ENCODE measurements at regions not wholly inside any gene's neighbourhood (a gene's known extent, or its start where the extent isn't known, plus 50 kb on each side); places are given as distances from the start of the nearest gene placed in this dataset.
A peak's percentile ranks its signal among the peaks of the same experiment; 100 is the strongest.

DNA sequence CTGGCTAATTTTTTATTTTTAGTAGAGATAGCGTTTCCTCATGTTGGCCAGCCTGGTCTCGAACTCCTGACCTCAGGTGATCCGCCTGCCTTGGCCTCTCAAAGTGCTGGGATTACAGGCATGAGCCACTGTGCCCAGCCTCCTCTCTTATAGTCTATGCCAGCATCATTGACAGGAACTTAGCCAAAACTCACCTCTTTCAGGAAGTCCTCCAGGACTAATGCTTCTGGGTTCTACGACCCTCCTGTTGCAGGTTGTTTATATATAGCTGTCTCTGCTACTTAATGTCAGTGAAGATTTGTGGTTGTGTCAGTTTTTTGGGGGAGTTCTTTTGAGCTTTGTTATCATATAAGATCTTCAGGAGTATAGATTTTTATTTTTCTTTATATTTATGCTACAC lies 112.1 kb upstream of the CDC42EP3 start:
- H3K36me3 Mint-ChIP-seq (ENCODE audit: low read depth) = peaks cover 2% of the 10 kb centered on the region
- no peaks in the 10 kb centered on the region for H3K27me3 Mint-ChIP-seq
- H3K27ac Mint-ChIP-seq = no peak overlapping the region
- peaks cover 16% of the 10 kb centered on the region for H3K9me3 Mint-ChIP-seq
- H3K4me1 Mint-ChIP-seq (ENCODE audit: low read depth) = no peaks in the 10 kb centered on the region
- H3K4me3 Mint-ChIP-seq = no peak overlapping the region
- DNase-seq = no peak

DNA sequence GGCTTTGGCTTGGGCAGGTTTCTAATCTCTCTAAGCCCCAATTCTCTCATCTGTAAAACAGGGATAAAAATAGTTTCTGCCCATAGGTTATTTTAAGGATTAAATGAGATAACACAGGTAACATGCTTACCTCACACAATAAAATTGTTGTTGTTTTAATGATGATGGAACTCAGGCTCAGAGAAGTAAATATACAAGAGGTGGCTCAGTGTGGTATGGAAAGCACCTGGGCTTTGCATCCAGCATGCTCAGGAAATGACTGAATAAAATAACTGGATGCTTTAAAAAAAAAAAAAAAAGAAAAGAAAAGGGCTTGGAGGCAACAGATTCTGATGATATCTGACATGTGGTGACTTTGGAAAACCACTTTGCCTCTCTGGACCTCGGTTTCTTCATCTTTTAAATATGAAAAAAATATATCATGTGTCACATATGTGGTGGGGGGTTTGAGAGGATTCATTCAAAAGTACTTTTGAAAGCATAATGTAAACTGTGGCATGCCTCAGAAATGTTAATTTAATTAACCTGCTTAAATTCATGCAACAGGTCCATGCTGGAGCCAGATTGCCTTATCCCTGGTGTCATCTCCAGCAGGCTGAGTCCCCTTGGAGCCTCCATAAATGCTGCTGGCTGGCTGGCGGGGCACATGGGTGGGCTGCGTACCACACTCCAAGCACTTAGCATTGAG lies 112.8 kb upstream of the CDC42EP3 start:
- H3K27me3 Mint-ChIP-seq = no peaks in the 10 kb centered on the region
- peaks cover 7% of the 10 kb centered on the region for H3K36me3 Mint-ChIP-seq (ENCODE audit: low read depth)
- DNase-seq = no peak
- no peak overlapping the region for H3K4me3 Mint-ChIP-seq
- no peaks in the 10 kb centered on the region for H3K4me1 Mint-ChIP-seq (ENCODE audit: low read depth)
- no peak overlapping the region for H3K27ac Mint-ChIP-seq
- peaks cover 23% of the 10 kb centered on the region for H3K9me3 Mint-ChIP-seq

DNA sequence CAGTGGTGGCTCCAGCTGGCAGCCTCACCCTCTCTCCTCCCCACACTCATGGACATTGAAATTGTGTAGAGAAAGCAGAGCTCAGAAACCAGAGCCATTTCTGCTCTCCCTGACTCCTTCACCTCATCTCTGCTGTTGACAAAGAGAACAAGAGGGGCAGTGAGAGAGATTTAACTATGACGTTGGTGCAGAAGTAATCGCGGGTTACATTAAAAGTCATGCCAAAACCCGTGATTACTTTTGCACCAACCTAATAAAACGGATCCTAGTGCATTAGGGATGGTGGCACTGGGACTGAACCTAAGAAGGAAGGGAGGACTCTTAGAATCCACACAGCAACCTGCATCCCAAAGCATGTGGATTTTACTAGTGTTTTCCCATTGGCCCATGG lies 113.3 kb upstream of the CDC42EP3 start:
- no peak for DNase-seq
- no peak overlapping the region for H3K27ac Mint-ChIP-seq

DNA sequence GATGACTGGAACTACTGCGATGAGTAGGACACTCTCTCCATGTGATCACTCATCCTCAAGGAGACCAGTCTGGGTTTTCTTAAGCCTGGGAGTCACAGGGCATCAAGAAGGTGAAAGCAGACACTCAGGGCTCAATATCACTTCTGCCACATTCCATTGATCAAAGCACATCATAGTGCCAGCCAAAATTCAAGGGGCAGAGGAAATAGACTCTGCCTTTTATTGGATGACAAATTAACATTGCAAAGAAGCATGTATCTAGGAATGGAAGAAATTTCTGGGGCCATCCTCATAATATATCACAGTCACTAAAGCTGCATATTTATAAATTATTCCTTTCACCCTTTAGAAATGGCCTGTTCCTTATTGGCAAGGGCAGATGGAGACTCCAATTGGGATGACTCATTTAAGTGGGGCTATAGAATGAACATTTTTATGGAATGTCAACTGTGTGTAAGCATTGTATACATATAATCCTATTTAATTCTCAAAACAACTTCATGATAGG lies 114.8 kb upstream of the CDC42EP3 start:
- no peak overlapping the region for H3K4me3 Mint-ChIP-seq
- no peak for DNase-seq
- no peak overlapping the region for H3K27ac Mint-ChIP-seq
- peaks cover 7% of the 10 kb centered on the region for H3K36me3 Mint-ChIP-seq (ENCODE audit: low read depth)
- H3K9me3 Mint-ChIP-seq = peaks cover 25% of the 10 kb centered on the region
- H3K27me3 Mint-ChIP-seq = no peaks in the 10 kb centered on the region
- peaks cover under 1% of the 10 kb centered on the region for H3K4me1 Mint-ChIP-seq (ENCODE audit: low read depth)

More for the DNA sequence above, 113.3 kb upstream of the CDC42EP3 start:
- no peaks in the 10 kb centered on the region for H3K27me3 Mint-ChIP-seq
- no peaks in the 10 kb centered on the region for H3K4me1 Mint-ChIP-seq (ENCODE audit: low read depth)
- peaks cover 25% of the 10 kb centered on the region for H3K9me3 Mint-ChIP-seq
- H3K36me3 Mint-ChIP-seq (ENCODE audit: low read depth) = peaks cover 7% of the 10 kb centered on the region
- no peak overlapping the region for H3K4me3 Mint-ChIP-seq

DNA sequence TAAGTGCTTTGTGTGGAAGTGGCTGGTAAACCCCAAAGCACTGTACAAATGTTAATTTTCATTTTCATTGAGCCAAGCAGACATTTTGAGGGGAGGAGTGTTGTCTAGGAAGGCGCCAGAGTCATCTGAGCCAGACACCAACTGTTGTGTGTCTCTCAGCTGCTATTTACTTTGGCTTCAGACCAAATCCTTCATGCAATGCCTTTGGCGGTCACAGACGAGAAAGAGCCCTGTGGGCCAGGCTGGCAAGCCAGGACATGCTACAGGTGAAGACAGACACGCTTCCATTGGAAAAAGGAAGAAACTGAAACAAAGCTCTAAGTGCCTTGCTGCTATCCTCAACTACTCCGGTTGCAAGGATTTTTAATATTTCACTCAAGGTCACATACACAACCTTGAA lies 115.4 kb upstream of the CDC42EP3 start:
- DNase-seq = no peak
- no peak overlapping the region for H3K27ac Mint-ChIP-seq
- no peaks in the 10 kb centered on the region for H3K27me3 Mint-ChIP-seq
- peaks cover 7% of the 10 kb centered on the region for H3K36me3 Mint-ChIP-seq (ENCODE audit: low read depth)
- H3K9me3 Mint-ChIP-seq = peaks cover 25% of the 10 kb centered on the region
- peaks cover 6% of the 10 kb centered on the region for H3K4me1 Mint-ChIP-seq (ENCODE audit: low read depth)
- H3K4me3 Mint-ChIP-seq = no peak overlapping the region

DNA sequence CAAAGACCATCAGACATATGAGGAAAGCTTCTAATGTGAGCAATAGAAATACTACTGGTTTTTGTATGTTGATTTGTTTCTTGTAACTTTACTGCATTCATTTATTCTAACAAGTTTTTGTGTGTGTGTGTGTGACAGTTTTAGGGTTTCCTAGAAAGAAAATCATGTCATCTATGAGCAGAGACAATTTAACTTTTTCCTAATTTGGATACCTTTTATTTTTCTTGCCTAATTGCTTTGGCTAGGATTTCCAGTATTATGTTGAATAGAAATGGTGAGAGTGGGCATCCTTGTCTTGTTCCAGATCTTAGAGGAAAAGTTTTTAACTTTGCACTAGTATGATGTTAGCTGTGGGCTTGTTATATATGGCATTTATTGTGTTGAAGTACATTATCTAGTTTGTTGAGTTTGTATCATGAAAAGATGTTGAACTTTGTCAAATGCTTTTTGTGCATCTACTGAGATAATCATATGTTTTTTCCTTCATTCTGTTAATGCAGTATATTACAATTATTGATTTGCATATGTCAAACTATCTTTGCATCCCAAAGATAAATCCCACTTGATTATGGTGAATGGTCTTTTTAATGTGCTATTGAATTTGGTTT lies 117.3 kb upstream of the CDC42EP3 start:
- H3K9me3 Mint-ChIP-seq = peaks cover 25% of the 10 kb centered on the region
- peaks cover 7% of the 10 kb centered on the region for H3K36me3 Mint-ChIP-seq (ENCODE audit: low read depth)
- no peak for DNase-seq
- no peak overlapping the region for H3K4me3 Mint-ChIP-seq
- no peak overlapping the region for H3K27ac Mint-ChIP-seq
- peaks cover 7% of the 10 kb centered on the region for H3K4me1 Mint-ChIP-seq (ENCODE audit: low read depth)
- H3K27me3 Mint-ChIP-seq = no peaks in the 10 kb centered on the region

DNA sequence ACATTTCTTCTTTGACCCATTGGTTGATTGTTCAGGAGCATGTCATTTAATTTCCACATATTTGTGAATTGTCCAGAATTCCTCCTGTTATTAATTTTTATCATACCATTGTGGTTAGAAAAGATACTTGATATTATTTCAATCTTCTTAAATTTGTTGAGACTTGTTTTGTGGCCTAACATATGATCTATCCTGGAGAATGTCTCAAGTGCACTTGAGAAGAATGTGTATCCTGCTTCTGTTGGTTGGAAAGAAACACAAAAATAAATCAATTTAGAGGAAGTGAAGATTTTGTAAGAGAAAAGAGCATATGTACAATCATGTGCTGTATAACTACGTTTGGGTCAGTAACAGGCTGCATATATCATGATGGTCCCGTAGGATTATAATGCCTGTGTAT lies 118.6 kb upstream of the CDC42EP3 start:
- DNase-seq = no peak
- H3K36me3 Mint-ChIP-seq (ENCODE audit: low read depth) = peaks cover 7% of the 10 kb centered on the region
- H3K27ac Mint-ChIP-seq = no peak overlapping the region

DNA sequence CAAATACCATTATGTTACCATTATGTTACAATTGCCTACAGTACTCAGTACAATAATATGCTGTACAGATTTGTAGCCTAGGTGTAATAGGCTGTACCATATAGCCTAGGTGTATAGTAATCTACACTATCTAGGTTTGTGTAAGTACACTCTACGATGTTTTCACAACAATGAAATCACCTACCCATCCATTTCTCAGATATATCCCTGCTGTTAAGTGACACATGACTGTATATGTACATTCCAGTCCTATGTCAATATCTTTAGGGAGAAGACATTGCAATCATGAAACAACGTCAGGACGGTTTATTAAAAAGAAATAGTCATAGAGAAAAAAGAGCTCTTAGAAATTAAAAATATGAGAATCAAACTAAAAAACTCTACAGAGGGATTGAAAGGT lies 119.0 kb upstream of the CDC42EP3 start:
- Mint-ChIP-seq H3K4me1 (ENCODE audit: low read depth) (peaks cover 7% of the 10 kb centered on the region), H3K27ac (no peak overlapping the region), H3K27me3 (no peaks in the 10 kb centered on the region), H3K4me3 (no peak overlapping the region), H3K36me3 (ENCODE audit: low read depth) (peaks cover 7% of the 10 kb centered on the region), H3K9me3 (peaks cover 25% of the 10 kb centered on the region)
- no peak for DNase-seq

More for the DNA sequence above, 118.6 kb upstream of the CDC42EP3 start:
- no peaks in the 10 kb centered on the region for H3K27me3 Mint-ChIP-seq
- H3K4me1 Mint-ChIP-seq (ENCODE audit: low read depth) = peaks cover 7% of the 10 kb centered on the region
- peaks cover 25% of the 10 kb centered on the region for H3K9me3 Mint-ChIP-seq
- H3K4me3 Mint-ChIP-seq = no peak overlapping the region

DNA sequence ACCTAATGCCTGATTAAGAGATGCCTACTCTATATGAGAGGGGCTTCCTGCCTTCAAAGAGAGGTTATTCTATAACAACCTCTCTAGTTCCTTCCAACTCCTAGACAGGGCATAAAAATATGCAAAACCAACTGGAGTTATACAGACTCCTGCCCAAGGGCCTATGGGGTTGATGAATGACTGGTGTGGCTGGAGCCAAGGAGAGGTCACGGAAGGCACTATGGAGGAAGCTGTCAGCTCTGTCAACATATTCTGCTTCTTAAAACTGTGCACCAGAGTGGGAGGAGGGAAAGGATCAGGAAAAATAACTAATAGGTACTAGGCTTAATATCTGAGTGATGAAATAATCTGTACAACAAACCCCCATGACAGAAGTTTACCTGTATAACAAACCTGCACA lies 120.9 kb upstream of the CDC42EP3 start:
- H3K27ac Mint-ChIP-seq = no peak overlapping the region
- no peak for DNase-seq
- peaks cover 19% of the 10 kb centered on the region for H3K9me3 Mint-ChIP-seq
- H3K36me3 Mint-ChIP-seq (ENCODE audit: low read depth) = peaks cover 7% of the 10 kb centered on the region
- H3K4me3 Mint-ChIP-seq = no peak overlapping the region
- H3K4me1 Mint-ChIP-seq (ENCODE audit: low read depth) = peaks cover 14% of the 10 kb centered on the region
- no peaks in the 10 kb centered on the region for H3K27me3 Mint-ChIP-seq

DNA sequence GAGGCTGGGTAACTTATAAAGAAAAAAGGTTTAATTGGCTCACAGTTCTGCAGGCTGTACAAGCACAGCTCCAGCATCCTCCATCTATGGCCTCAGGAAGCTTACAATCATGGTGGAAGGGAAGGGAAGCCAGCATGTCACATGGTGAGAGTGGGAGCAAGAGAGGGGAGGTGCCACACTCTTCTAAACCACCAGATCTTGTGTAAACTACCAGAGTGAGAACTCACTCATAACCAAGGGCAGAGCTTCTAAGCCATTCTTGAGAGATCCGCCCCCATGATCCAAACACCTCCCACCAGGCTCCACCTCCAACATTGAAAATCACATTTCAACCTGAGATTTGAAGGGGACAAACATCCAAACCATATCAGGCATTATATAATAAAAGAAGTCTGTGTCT lies 121.6 kb upstream of the CDC42EP3 start:
- Mint-ChIP-seq H3K9me3 (peaks cover 15% of the 10 kb centered on the region), H3K4me1 (ENCODE audit: low read depth) (peaks cover 18% of the 10 kb centered on the region), H3K27me3 (no peaks in the 10 kb centered on the region), H3K27ac (no peak overlapping the region), H3K4me3 (no peak overlapping the region), H3K36me3 (ENCODE audit: low read depth) (peaks cover 7% of the 10 kb centered on the region)
- no peak for DNase-seq

DNA sequence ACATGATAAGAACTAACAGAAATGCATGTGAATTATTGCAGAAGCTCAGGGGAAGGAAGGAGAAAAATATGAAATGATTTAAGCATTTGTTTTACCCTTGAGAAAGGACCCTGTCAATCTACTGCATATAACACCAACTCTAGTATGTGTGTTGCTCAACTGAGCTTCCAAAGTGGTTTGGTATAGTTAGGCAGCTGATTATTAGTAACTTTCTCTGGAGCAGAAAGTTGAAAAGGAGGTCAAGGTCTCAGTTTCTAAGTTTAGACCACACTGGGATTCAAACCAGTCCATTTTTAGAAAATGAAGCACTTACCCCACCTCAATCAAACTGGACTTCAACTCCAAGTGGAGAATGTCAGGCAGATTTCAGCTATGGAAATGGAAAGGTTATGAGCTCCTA lies 123.3 kb upstream of the CDC42EP3 start:
- H3K27me3 Mint-ChIP-seq = no peaks in the 10 kb centered on the region
- H3K27ac Mint-ChIP-seq = no peak overlapping the region
- no peaks in the 10 kb centered on the region for H3K9me3 Mint-ChIP-seq
- no peak overlapping the region for H3K4me3 Mint-ChIP-seq
- H3K36me3 Mint-ChIP-seq (ENCODE audit: low read depth) = no peaks in the 10 kb centered on the region
- DNase-seq = no peak
- peaks cover 18% of the 10 kb centered on the region for H3K4me1 Mint-ChIP-seq (ENCODE audit: low read depth)

DNA sequence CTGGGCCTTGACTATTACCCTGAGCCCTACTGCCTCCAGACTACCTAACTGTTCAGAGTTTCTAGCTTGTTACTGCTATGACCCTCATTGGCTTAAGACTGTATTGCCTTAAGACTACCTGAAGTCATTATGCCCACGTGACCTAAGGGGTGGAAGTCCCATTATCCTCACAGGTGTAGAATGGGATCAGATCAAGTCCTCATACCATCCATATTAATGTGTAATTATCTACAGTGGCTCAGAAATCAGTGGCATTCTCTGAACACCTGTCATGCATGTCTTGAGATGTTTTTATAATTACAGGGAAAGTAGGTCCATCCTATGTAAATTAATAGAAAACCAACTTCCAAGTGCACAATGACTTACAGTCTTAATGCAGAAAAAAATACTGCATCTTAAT lies 124.0 kb upstream of the CDC42EP3 start:
- Mint-ChIP-seq H3K9me3 (no peaks in the 10 kb centered on the region), H3K4me1 (ENCODE audit: low read depth) (peaks cover 18% of the 10 kb centered on the region), H3K36me3 (ENCODE audit: low read depth) (no peaks in the 10 kb centered on the region), H3K27me3 (no peaks in the 10 kb centered on the region), H3K4me3 (no peak overlapping the region), H3K27ac (no peak overlapping the region)
- no peak for DNase-seq

DNA sequence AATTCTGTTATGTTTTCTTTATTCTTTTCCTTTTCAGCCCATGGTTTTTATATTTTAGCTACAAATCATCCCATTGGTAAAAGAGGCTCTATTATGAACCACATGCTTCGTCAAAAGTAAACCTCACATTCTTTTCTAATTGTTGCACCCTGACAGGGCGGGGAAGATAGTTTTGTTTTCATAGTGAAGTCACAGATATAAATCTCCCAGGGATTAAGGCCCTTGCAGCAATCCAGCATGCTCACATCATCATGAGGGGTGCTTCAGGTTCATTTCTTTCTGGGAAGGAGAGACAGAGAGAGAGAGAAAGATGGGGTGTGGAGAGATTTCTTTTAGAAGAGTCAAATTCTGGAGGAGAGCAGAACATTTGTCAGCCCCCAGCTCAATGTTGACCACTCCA lies 124.5 kb upstream of the CDC42EP3 start:
- Mint-ChIP-seq H3K27me3 (no peaks in the 10 kb centered on the region), H3K4me3 (no peak overlapping the region), H3K4me1 (ENCODE audit: low read depth) (peaks cover 18% of the 10 kb centered on the region), H3K36me3 (ENCODE audit: low read depth) (no peaks in the 10 kb centered on the region), H3K9me3 (no peaks in the 10 kb centered on the region), H3K27ac (no peak overlapping the region)
- no peak for DNase-seq

DNA sequence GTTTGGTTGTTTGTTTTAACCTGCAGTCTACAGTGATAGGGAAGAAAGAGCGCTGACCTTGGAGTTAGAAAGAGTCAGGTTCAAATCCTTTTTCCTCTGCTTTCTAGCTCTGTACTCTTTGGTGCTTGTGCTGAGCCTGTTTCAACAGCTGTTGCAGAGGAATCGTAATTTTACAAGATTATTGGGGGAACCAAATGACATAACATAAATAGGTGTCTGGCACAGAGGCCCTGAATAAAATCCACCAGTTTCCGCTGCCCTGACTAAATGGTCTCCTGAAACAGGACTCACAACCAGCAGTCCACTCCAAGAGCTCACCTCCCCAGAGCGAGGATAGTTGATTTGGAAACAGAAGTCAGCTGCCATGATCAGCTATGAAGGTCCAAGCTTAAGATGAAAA lies 125.0 kb upstream of the CDC42EP3 start:
- no peak overlapping the region for H3K27ac Mint-ChIP-seq
- H3K9me3 Mint-ChIP-seq = no peaks in the 10 kb centered on the region

DNA sequence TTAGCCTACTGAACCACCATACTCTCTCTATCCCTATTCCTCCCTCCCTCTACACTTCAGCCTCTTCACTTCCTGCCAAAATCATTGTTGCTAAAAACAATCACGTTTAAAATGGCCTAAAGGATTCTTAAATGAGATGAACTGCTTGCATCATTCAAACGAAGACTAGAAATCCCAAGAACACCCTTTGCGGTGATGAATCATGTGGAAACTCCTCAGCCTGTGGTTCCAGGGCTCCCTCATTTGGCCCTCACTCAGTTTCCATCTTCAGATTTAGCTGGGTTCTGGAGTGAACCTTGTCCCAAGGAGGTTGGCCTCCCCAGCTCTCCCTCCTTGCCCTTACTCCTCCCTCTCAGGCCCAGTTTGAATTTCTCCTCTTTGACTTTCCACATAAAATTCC lies 125.6 kb upstream of the CDC42EP3 start:
- Mint-ChIP-seq H3K27ac (peak overlapping the region; percentile 53), H3K36me3 (ENCODE audit: low read depth) (no peaks in the 10 kb centered on the region), H3K4me3 (no peak overlapping the region), H3K4me1 (ENCODE audit: low read depth) (peaks cover 11% of the 10 kb centered on the region), H3K9me3 (no peaks in the 10 kb centered on the region), H3K27me3 (no peaks in the 10 kb centered on the region)
- no peak for DNase-seq

More for the DNA sequence above, 125.0 kb upstream of the CDC42EP3 start:
- Mint-ChIP-seq H3K36me3 (ENCODE audit: low read depth) (no peaks in the 10 kb centered on the region), H3K27me3 (no peaks in the 10 kb centered on the region), H3K4me3 (no peak overlapping the region), H3K4me1 (ENCODE audit: low read depth) (peaks cover 16% of the 10 kb centered on the region)
- no peak for DNase-seq

All from activated T-cell treated with anti-CD3 and anti-CD28 coated beads, Interleukin-2, amount 50 U/mL, for 24 hours (primary cell).